ENCODE measurements at regions not wholly inside any gene's neighbourhood (a gene's known extent, or its start where the extent isn't known, plus 50 kb on each side); places are given as distances from the start of the nearest gene placed in this dataset.
A peak's percentile ranks its signal among the peaks of the same experiment; 100 is the strongest.

GRCh38 chr6:84618046-84618752 lies 146.2 kb downstream of the TBX18 start:
- CTCF ChIA-PET = no interaction called here
- WGBS (ENCODE audit: low lambda C conversion rate) = 39% methylated on average over 8 of the region's 8 CpGs
- H3K27ac ChIP-seq (ENCODE audit: low read depth in 2 of 2, low read length in 1 of 2) = peak overlapping the region; percentile 60 to 98; a peak in 3 of 4 replicates
- no peaks in the 10 kb centered on the region for H3K9me3 ChIP-seq
- peak overlapping the region; percentile 85 for H2AFZ ChIP-seq (ENCODE audit: low read depth)
- peaks cover 0 to 10% of the 10 kb centered on the region in 2 experiments; a peak in 1 of 4 replicates for H3K4me1 ChIP-seq (ENCODE audit: control insufficient read depth in 1 of 2, insufficient read depth in 2 of 2, low read depth in 1 of 2, low read length in 1 of 2)
- H4K20me1 ChIP-seq (ENCODE audit: insufficient read depth) = no peaks in the 10 kb centered on the region
- H3K36me3 ChIP-seq (replicated peaks in 1 of 2; ENCODE audit: control insufficient read depth in 1 of 2, insufficient read depth in 2 of 2, low read length in 1 of 2) = no peaks in the 10 kb centered on the region
- H3K79me2 ChIP-seq (ENCODE audit: insufficient read depth) = no peaks in the 10 kb centered on the region
- H3K9ac ChIP-seq = peak overlapping the region; percentile 72
- H3K27me3 ChIP-seq (ENCODE audit: insufficient read depth) = no peaks in the 10 kb centered on the region
- H3K9me2 ChIP-seq = no peaks in the 10 kb centered on the region
- H3F3A ChIP-seq (replicated peaks; ENCODE audit: insufficient read depth) = peaks cover 20% of the 10 kb centered on the region
- POLR2A ChIA-PET = no interaction called here
- peak overlapping the region; percentile 66; the same call in 1 of the 2 replicates for H3K4me2 ChIP-seq
- no peak overlapping the region for H3K4me3 ChIP-seq (ENCODE audit: low read depth in 2 of 2, low read length in 1 of 2)
- no peak for DNase-seq
- TF ChIP-seq USF1 (IDR thresholded peaks at IDR 0.05; ENCODE audit: borderline replicate concordance, low read depth) (no peak), SMC3 (IDR thresholded peaks at IDR 0.05; ENCODE audit: low read depth, low read length) (no peak), RXRA (IDR thresholded peaks at IDR 0.05; ENCODE audit: borderline replicate concordance, low read depth) (peak; percentile 71; the same call in 1 of the 2 replicates), JUND (IDR thresholded peaks at IDR 0.05) (peak; percentile 73), REST (IDR thresholded peaks at IDR 0.05; ENCODE audit: low read depth, low read length) (no peak), FOSL2 (IDR thresholded peaks at IDR 0.05; ENCODE audit: borderline replicate concordance, low read depth) (peak; percentile 79), POLR2AphosphoS5 (IDR thresholded peaks at IDR 0.05; ENCODE audit: low read depth, low read length) (peak; percentile 41; the same call in 1 of the 2 replicates), NRF1 (IDR thresholded peaks at IDR 0.05; ENCODE audit: low read depth, low read length) (no peak), RAD21 (IDR thresholded peaks at IDR 0.05; ENCODE audit: low read length) (no peak), GABPA (IDR thresholded peaks at IDR 0.05; ENCODE audit: low read depth) (no peak), NFIC (IDR thresholded peaks at IDR 0.05; ENCODE audit: borderline replicate concordance) (no peak; the same call in 1 of the 2 replicates), CHD2 (IDR thresholded peaks at IDR 0.05; ENCODE audit: low read length, partially characterized antibody) (no peak), ELF1 (IDR thresholded peaks at IDR 0.05) (no peak), TEAD4 (IDR thresholded peaks at IDR 0.05; ENCODE audit: borderline replicate concordance, insufficient read depth) (no peak; the same call in 1 of the 2 replicates), PBX3 (IDR thresholded peaks at IDR 0.05) (peak; percentile 32; the same call in 1 of the 2 replicates), GATA2 (CRISPR knock-in tag; IDR thresholded peaks at IDR 0.05) (no peak), FOXJ3 (CRISPR knock-in tag; IDR thresholded peaks at IDR 0.05) (no peak), RFX5 (IDR thresholded peaks at IDR 0.05; ENCODE audit: low read length) (no peak), TCF12 (IDR thresholded peaks at IDR 0.05) (peak; percentile 70), TAF1 (IDR thresholded peaks at IDR 0.05; ENCODE audit: borderline replicate concordance, low read depth, low read length) (no peak), USF2 (IDR thresholded peaks at IDR 0.05; ENCODE audit: borderline replicate concordance, low read depth, low read length) (no peak), IRF3 (IDR thresholded peaks at IDR 0.05; ENCODE audit: low read depth, low read length) (no peak), CTCF (IDR thresholded peaks at IDR 0.05) (no peak), RCOR1 (IDR thresholded peaks at IDR 0.05; ENCODE audit: low read length) (no peak), MXI1 (IDR thresholded peaks at IDR 0.05; ENCODE audit: low read depth, low read length) (no peak)
